GM21723 (cell line): ENCODE measurements at regions not wholly inside any gene's neighbourhood (a gene's known extent, or its start where the extent isn't known, plus 50 kb on each side); places are given as distances from the start of the nearest gene placed in this dataset.
"Not testable (repeated sequence)": the region's sequence is repeated elsewhere in the genome, so short reads cannot be mapped to it uniquely, and the experiment has no call there.

Experiments used
- ATAC-seq: cut with Tn5 transposase; IDR thresholded peaks from one replicate; pipeline ENCODE4 v1.9.1; 2021; ENCODE audit warnings: mild to moderate bottlenecking, moderate library complexity; ENCODE audit not compliant: unreplicated experiment

- ATAC-seq = no peak
These were observed 126.2 kb upstream of the ADCY2 start for GRCh38 chr5:7269591-7270274.

GRCh38 chr5:7271435-7272084 is 124.4 kb upstream of the ADCY2 start:
- no peak for ATAC-seq

GRCh38 chr5:7272408-7272965 is 123.5 kb upstream of the ADCY2 start:
- no peak for ATAC-seq

- no peak for ATAC-seq
These were observed 121.7 kb upstream of the ADCY2 start for GRCh38 chr5:7274203-7274602.

- ATAC-seq = not testable (repeated sequence)
These were observed 106.3 kb upstream of the ADCY2 start for GRCh38 chr5:7289634-7290033.

- not testable (repeated sequence) for ATAC-seq
These were observed 98.1 kb upstream of the ADCY2 start for GRCh38 chr5:7297821-7298220.

GRCh38 chr5:7299731-7300130 is 96.2 kb upstream of the ADCY2 start:
- ATAC-seq = not testable (repeated sequence)

- not testable (repeated sequence) for ATAC-seq
These were observed 90.8 kb upstream of the ADCY2 start for GRCh38 chr5:7305000-7305674.

- not testable (repeated sequence) for ATAC-seq
These were observed 89.4 kb upstream of the ADCY2 start for GRCh38 chr5:7306556-7306955.

- not testable (repeated sequence) for ATAC-seq
These were observed 88.2 kb upstream of the ADCY2 start for GRCh38 chr5:7307709-7308108.

GRCh38 chr5:7309715-7310114 is 86.2 kb upstream of the ADCY2 start:
- ATAC-seq = not testable (repeated sequence)

GRCh38 chr5:7310656-7311055 is 85.3 kb upstream of the ADCY2 start:
- not testable (repeated sequence) for ATAC-seq

- ATAC-seq = no peak
These were observed 80.8 kb upstream of the ADCY2 start for GRCh38 chr5:7315118-7315517.

- no peak for ATAC-seq
These were observed 78.2 kb upstream of the ADCY2 start for GRCh38 chr5:7317751-7318150.

GRCh38 chr5:7320701-7321301 is 75.1 kb upstream of the ADCY2 start:
- ATAC-seq = no peak

- ATAC-seq = no peak
These were observed 74.2 kb upstream of the ADCY2 start for GRCh38 chr5:7321724-7322123.

GRCh38 chr5:7324919-7325318 is 71.0 kb upstream of the ADCY2 start:
- ATAC-seq = no peak

GRCh38 chr5:7325975-7326913 is 69.7 kb upstream of the ADCY2 start:
- no peak for ATAC-seq

GRCh38 chr5:7329141-7329540 is 66.8 kb upstream of the ADCY2 start:
- no peak for ATAC-seq

GRCh38 chr5:7329712-7330111 is 66.2 kb upstream of the ADCY2 start:
- ATAC-seq = no peak
